ENCODE measurements at regions not wholly inside any gene's neighbourhood (a gene's known extent, or its start where the extent isn't known, plus 50 kb on each side); places are given as distances from the start of the nearest gene placed in this dataset.

GRCh38 chr9:99340281-99340680 lies 118.2 kb downstream of the SEC61B start:
- no peak for TF ChIP-seq CTCF (IDR thresholded peaks at IDR 0.05)
- TF ChIP-seq POLR2A (IDR thresholded peaks at IDR 0.05): no peak
- no peak for TF ChIP-seq EP300 (IDR thresholded peaks at IDR 0.05)
